ENCODE measurements at regions not wholly inside any gene's neighbourhood (a gene's known extent, or its start where the extent isn't known, plus 50 kb on each side); places are given as distances from the start of the nearest gene placed in this dataset.
"Not testable (repeated sequence)": the region's sequence is repeated elsewhere in the genome, so short reads cannot be mapped to it uniquely, and the experiment has no call there.

DNA sequence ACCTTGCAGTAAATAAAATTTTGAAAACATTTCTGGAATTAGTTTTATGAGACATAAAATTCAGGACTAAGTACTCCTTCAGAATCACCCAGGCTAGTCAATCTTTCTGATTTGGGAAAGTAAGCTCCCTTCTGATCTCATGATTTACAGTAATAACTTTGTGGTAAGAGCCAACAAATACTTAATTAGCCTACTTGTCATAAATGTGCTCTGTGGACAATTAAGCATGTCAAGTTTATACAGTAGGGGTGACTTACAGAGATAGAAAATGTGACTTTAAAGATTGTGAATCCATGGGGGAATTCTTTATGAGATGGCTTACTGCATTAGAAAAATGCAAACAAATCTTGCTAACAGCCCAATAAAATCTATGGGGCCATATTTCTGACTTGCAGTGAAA, 616.9 kb upstream of the GHITM start:
- no peak for DNase-seq

DNA sequence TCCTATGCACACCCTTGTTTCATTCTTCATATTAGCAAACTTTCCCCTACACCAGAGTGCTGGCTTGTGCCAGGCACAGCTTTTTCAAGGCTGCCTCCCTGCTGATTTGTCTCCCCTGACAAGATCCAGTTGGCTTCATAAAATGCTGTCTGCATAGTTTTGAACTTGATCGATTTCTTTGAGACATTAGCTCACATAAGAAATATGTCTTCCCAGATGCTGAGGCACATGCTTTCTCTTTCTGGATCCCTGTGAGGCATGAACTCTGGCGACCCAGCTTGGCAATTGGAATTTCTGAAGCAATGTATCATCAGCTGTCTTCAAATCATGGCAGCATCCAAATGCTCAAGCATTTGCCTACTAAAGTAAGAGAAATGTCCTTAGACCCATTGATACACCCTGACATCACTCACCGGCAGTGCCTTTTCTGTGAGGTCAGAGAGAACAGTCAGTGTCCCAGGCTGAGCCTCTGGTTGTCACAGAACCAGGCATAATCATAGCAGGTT, 616.4 kb upstream of the GHITM start:
- peak; percentile 10 for DNase-seq

DNA sequence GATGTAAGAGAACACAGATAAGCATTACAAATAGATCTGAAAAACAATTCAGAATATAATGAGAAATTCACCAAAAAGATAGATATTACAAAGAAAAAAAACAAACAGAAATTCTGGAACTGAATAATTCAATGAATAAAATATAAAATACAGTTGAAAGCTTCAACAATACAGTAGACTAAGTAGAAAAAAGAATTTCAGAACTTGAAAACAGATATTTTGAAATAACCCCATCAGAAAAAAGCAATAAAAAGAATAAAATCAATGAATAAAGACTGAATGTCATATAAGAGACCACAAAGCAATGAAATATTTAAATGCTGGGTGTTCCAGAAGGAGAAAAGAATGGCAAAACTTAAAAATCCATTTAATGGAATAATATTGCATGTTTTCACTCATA, 611.4 kb upstream of the GHITM start:
- no peak for DNase-seq

GRCh38 chr10:83533290-83533689, 606.0 kb upstream of the GHITM start:
- DNase-seq = no peak

DNA sequence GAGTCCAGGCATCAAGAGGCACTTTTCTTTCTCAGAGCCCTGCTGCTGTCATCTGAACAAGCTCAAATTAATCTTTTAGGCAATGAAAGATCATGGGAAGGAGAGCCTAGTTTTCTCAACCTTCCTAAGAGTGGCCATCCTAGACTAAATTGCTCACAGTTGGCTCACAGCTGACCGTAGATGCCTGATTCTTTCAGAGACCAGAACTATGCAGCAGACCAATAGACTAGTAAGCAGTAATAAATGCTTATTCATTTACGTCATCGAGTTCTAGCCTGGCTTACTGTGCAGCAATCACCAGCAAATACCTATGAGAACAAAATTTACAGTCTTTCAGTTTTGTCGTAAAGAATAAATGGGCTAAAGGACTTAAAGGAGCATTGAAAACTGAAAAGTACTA, 602.9 kb upstream of the GHITM start:
- no peak for DNase-seq

DNA sequence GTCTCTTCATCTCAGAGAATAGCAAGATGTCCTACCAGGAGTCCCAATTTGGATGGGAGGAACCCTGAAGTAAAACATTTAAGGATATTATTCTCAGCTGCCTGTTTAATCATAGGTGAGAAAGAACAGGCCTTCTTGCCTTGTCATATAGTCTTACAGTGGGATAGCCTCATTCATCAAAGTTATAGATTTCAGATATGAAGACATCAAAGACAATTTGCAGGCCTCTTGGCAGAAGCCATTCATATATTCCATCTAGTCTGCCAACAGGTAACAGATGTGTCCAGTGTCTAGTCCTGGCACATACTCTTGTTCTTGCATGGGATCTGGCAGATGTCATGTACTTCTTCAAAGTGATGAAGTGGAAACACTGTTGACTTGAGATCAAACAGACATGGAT, 601.3 kb upstream of the GHITM start:
- no peak for DNase-seq

DNA sequence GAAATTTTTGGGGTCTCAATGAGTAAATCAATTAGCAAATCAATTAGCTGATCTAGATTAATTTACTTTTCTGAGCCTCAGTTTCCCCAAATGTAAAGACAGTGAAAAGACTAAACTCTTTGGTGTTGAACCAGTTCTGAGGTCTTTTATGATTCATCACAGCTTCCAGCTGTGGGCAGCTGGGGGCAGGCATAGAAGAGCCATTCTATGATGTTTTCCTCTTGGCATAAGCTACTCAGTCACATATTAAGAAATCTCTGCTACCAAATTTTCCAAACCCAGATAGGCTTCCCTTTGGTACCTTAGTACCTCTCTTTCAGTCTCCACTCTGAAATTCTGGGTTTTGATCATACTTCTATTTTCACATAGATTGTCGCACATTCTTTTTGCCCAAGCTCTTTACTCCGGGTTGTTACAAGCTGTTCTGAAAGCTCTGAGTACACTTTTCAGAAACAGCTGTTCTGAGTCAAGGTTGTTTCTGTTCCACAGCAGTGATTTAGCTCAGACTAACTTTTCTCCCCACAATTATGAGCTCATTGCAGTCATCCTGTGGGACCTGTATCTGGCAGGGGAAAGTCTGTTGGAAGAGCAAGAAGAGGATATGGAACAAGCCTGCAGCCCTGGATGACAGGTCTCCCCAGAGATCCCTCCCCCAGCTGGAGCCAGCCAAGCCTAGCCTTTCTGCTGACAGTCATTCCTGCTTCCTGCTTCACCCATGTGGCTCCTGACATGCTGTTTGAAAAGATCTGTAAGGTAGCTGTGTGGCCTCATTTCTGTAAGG, 599.6 kb upstream of the GHITM start:
- DNase-seq = peak; percentile 56

DNA sequence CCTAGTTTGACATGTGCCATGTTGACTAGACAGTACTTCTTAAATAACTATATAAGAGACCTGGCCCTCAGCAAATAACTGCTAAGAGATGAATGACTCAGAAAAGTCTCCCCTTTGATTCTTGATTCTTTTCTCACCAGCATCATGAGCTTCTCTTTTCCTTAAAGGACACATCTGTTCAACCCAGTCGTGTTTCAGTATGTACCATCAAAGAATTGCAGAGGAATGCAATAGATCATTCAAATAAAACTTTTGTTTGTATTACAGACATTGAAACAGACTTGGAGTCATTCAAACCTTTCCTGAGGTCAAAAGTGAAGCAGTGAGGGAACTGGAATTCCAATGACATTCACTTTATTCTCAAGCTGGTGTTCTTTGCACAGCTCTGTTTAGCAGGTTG, 598.3 kb upstream of the GHITM start:
- DNase-seq = no peak

DNA sequence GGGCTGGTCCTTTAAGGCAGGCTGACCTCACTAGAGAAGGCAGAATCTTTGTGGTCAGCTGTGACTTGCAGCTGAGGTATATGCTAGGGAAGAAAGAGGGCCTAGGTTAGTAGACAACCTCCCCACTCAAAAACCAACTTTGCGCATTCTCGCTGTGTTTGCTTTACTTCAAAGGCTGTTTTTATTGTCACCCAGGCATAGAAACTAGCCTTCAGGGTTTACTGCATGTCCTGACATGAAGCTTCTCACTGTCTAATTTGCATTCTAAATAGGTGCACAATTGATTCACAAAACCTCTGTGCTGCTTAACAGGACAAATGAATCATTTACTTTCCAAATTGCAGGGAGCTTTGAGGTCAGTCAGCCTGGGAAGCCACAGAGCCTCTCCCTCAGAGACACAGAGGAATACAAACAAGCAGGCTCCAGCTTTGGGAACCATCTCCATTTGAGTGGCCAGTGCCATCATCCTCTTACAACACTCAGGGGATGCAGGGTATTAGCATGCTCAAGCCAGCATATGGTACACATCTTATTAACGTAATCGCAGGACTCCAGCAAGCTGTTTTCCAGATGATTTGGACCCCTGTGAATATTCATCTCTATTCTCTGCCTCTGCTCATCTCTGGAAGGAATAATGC, 596.4 kb upstream of the GHITM start:
- peak; percentile 32 for DNase-seq

GRCh38 chr10:83543691-83544462, 595.4 kb upstream of the GHITM start:
- DNase-seq = peak; percentile 12

DNA sequence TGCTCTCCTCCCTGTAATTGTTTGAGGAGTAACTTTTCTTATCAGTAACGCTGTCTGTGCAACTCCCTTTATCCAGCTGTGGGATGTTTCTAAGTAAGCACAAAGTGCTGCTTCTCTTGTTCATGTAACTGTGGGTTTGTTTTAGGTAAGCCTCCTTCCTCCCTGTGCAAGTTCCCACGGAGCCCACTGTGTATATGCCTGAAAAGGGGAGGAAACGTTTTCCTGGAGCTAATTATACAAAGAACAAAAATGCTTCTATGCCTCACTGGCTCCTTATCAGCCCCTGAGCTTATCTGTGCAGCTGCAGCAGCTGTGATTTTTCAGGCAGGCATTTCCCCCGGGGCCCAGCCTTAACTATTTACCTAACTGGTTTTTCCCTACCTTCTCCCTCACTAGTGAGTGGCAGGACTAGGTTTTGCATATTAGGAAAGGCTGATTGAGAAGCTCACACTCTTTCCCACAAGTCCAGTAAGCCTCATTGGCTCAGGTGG, 593.4 kb upstream of the GHITM start:
- DNase-seq = peak; percentile 31

DNA sequence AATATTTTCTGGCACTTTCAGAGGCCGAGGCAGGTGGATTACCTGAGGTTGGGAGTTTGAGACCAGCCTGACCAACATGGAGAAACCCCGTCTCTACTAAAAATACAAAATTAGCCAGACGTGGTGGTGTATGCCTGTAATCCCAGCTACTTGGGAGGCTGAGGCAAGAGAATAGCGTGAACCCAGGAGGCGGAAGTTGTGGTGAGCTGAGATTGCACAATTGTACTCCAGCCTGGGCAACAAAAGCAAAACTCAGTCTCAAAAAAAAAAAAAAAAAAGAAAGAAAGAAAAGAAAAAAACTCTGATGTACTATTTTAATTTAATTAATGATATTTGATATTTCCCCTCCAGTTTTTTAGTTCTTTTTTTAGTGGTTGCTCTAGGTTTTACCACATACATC, 588.1 kb upstream of the GHITM start:
- DNase-seq = not testable (repeated sequence)

- no peak for DNase-seq
Observed at GRCh38 chr10:83553366-83553765, 585.9 kb upstream of the GHITM start.

GRCh38 chr10:83555264-83555663, 584.0 kb upstream of the GHITM start:
- DNase-seq = no peak

GRCh38 chr10:83562381-83562780, 576.9 kb upstream of the GHITM start:
- no peak for DNase-seq

DNA sequence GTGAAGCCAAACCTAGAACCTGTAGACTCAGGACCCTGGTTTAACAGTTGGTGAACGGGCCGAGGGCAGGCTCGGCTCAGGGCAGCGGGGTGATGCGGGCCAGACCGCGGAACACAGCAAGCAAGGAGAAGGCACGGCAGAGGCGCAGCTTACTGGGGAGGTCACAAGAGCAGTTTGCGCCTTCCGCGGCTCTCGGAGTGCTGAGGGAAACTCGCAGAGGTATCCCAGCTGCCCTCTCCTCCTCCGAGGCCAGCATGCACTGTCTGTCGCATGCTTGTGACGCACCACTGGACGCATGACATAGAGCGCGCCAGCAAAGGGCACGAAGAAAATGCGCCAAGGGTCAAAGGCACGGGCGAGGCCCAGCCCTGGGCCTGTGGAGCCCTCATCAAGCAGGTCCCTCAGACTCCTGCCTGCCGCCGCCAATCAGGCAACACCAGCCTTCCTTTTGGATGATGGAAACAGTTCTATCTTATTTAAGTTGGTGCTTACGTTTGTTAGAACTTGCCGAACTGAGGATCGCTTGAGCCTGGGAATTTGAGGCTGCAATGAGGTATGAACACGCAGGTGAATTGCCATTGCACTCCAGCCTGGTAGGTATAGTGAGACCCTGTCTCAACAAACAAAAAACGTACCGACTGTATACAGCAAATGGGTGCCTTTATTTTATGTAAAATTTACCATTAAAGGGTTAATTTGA, 574.3 kb upstream of the GHITM start:
- no peak for DNase-seq

GRCh38 chr10:83572036-83572435, 567.3 kb upstream of the GHITM start:
- DNase-seq = no peak

- DNase-seq = no peak
Observed at GRCh38 chr10:83574770-83575169, 564.5 kb upstream of the GHITM start.

DNA sequence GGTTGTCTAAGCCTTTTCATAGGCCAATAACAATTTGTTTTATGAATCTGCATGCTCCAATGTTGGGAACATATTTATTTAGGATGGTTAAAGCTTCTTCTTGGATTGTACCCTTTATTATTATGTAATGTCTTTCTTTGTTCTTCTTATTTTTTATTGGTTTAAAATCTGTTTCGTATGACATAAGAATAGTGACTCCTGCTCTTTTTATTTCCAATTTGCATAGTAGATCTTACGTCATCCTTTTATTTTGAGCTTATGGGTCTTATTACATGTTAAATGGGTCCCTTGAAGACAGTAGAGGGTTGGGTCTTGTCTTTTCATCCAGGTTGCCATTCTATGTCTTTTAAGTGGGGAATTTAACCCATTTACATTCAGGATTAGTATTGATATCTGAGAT, 561.9 kb upstream of the GHITM start:
- DNase-seq = no peak

DNA sequence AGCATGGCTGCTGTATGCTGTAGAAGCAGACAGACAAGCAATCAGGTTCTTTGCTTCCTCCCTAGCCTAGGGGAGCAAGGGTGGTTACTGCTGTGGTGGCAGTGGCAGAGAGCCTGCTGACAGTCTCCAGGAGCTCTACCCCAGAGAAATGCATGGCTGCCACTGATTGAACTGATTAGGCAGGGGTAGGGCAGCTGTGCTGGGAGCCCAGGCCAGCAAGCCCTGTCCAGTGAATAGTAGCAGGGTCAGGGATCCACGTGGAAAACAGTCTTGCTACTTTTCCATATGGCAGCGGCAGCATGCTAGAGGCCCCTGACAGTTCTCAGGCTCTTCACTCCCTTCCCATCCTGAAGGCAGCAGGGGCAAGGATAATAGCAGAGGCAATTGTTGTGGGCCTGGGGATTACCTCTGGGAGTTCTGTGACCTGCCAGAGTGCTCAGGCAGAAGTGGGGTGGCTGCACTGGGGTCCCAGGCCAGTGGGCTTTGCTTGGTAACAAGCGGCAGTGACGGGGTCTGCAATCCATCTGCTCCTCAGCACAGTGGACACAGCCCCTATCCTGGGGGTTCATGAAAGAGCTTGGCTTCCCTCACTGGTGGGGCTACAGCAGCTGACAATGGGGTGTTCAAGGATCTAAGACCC, 558.8 kb upstream of the GHITM start:
- no peak for DNase-seq

- DNase-seq = no peak
Observed at GRCh38 chr10:83582407-83583095, 556.8 kb upstream of the GHITM start.

- DNase-seq = no peak
Observed at GRCh38 chr10:83585686-83586085, 553.6 kb upstream of the GHITM start.

Measured in retina (tissue), 1 donor.